ENCODE measurements at regions not wholly inside any gene's neighbourhood (a gene's known extent, or its start where the extent isn't known, plus 50 kb on each side); places are given as distances from the start of the nearest gene placed in this dataset.

DNA sequence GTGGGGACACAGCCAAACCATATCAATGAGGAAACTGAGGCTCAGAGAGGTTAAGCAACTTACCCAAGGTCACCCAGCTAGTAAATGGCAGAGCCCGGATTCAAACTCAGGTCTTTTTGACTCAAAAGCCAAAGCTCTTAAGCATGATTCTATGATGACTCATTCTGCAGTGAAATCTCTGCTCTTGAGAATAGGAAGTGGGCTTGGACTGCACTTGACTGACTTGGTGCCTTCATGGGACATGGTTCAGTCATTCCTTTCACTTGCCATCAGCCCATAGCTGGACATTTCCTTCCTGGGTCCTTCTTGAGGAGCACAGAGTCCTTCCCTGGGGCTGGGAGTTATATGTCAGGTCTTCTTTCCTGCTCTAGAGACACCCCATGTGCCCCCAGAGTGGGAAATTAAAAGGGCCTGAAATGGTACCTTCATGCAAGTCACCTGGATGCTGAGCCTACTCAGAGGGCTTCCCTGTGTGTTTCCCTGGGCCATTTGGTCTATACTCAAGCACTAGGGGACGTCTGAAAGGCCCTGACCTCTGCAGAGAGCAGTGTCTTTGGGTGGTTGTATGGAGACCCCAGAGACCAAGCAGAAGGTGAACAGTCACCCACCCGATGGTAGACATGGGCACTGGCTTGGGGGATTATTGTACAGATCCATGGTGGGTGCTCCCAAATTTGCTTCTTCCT is 62.4 kb upstream of the SDK1 start:
- DNase-seq (ENCODE audit: extremely low spot score, unreplicated experiment): peak; percentile 44
- Mint-ChIP-seq H3K4me3 (ENCODE audit: unreplicated experiment) (no peak overlapping the region), H3K9me3 (ENCODE audit: unreplicated experiment) (peaks cover 10% of the 10 kb centered on the region), H3K4me1 (ENCODE audit: unreplicated experiment) (peaks cover 2% of the 10 kb centered on the region), H3K36me3 (ENCODE audit: unreplicated experiment) (no peaks in the 10 kb centered on the region), H3K27me3 (ENCODE audit: unreplicated experiment) (peaks cover 4% of the 10 kb centered on the region), H3K27ac (ENCODE audit: unreplicated experiment) (no peak overlapping the region)
- TF ChIP-seq, protein P1, sequence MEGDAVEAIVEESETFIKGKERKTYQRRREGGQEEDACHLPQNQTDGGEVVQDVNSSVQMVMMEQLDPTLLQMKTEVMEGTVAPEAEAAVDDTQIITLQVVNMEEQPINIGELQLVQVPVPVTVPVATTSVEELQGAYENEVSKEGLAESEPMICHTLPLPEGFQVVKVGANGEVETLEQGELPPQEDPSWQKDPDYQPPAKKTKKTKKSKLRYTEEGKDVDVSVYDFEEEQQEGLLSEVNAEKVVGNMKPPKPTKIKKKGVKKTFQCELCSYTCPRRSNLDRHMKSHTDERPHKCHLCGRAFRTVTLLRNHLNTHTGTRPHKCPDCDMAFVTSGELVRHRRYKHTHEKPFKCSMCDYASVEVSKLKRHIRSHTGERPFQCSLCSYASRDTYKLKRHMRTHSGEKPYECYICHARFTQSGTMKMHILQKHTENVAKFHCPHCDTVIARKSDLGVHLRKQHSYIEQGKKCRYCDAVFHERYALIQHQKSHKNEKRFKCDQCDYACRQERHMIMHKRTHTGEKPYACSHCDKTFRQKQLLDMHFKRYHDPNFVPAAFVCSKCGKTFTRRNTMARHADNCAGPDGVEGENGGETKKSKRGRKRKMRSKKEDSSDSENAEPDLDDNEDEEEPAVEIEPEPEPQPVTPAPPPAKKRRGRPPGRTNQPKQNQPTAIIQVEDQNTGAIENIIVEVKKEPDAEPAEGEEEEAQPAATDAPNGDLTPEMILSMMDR (IDR thresholded peaks at IDR 0.05): no peak

DNA sequence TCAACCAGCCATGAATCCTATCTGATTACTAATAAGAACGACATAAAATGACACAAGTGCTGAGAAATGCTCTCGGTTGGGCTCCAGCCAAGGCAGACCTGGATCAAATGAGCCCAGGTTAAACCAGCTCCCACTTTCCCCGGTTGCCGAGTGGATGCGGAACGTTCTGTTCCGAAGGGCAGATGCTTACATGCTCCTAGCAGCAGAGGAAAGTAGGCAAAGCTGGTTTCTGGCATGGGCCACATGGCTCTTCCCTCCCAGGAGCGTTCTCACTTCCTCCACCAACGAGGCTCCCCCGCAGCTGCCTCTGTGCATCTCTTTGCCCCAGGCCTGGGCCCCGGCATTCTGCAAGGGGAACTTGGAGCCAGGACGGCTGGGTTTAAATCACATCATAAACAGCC is 61.8 kb upstream of the SDK1 start:
- H3K27ac Mint-ChIP-seq (ENCODE audit: unreplicated experiment): no peak overlapping the region
- peak; percentile 63 for DNase-seq (ENCODE audit: extremely low spot score, unreplicated experiment)

DNA sequence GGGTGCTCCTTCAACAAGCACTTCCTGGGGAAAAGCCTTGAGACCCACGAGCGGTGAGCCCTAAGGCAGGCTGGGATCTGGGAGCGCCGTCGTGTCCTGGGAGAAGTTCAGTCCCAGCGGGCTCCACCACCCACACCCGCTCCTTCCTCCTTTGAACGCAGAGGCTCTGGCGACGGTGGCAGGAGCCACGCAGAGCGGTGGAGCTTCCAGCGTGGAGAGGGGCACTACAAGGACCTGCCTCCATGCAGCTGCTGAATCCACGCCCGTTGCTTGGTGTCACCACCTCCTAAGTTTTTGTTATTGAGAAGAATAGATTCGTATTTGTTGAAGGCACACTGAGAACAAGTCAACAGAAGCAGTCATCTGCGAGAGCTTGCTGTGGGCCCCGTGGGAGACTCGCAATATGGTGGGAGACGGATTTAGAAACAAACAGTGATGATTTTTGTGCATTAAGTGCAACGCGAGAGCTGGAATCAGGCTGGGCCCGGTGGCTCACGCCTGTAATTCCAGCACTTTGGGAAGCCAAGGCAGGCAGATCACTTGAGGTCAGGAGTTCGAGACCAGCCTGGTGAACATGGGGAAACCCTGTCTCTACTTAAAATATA is 60.1 kb upstream of the SDK1 start:
- no peaks in the 10 kb centered on the region for H3K9me3 Mint-ChIP-seq (ENCODE audit: unreplicated experiment)

More for the DNA sequence above, 61.8 kb upstream of the SDK1 start:
- peaks cover 4% of the 10 kb centered on the region for H3K27me3 Mint-ChIP-seq (ENCODE audit: unreplicated experiment)
- H3K4me3 Mint-ChIP-seq (ENCODE audit: unreplicated experiment): no peak overlapping the region
- TF ChIP-seq, protein P1 (IDR thresholded peaks at IDR 0.05): no peak
- no peaks in the 10 kb centered on the region for H3K36me3 Mint-ChIP-seq (ENCODE audit: unreplicated experiment)
- H3K9me3 Mint-ChIP-seq (ENCODE audit: unreplicated experiment): peaks cover 10% of the 10 kb centered on the region
- H3K4me1 Mint-ChIP-seq (ENCODE audit: unreplicated experiment): peaks cover 5% of the 10 kb centered on the region

DNA sequence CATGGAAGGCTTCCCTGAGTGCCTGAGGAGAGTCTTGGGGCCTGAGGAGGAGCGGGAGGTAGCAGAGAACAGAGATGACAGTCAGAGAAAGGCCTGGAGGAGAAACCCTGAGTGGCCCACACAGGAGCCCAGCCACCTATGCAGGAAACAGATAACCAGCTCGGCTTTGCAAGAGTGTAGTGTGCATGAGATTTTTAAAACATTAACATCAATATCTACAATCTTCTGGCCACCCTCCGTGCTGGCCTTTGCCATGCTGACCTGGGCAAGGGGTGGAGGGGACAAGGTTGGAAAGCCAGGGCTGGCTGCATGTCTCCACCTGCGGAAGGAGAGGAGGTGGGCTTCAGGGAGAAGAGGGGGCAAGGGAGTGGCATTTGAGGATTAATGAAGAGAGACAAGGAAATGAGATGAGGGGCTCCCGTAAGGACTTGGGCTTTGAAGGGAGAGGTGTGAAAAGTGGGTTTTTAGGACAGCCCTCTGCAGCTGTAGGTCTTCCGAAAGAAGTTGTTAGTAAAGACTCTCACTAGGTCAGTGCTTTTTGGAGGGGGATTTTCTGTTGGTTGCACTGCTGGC is 59.3 kb upstream of the SDK1 start:
- H3K4me1 Mint-ChIP-seq (ENCODE audit: unreplicated experiment): peaks cover 18% of the 10 kb centered on the region
- no peak overlapping the region for H3K27ac Mint-ChIP-seq (ENCODE audit: unreplicated experiment)
- H3K4me3 Mint-ChIP-seq (ENCODE audit: unreplicated experiment): no peak overlapping the region
- peaks cover 4% of the 10 kb centered on the region for H3K27me3 Mint-ChIP-seq (ENCODE audit: unreplicated experiment)
- H3K9me3 Mint-ChIP-seq (ENCODE audit: unreplicated experiment): peaks cover 5% of the 10 kb centered on the region
- peak; percentile 67 for DNase-seq (ENCODE audit: extremely low spot score, unreplicated experiment)
- no peaks in the 10 kb centered on the region for H3K36me3 Mint-ChIP-seq (ENCODE audit: unreplicated experiment)
- TF ChIP-seq, protein P1 (IDR thresholded peaks at IDR 0.05): no peak

More for the DNA sequence above, 60.1 kb upstream of the SDK1 start:
- Mint-ChIP-seq H3K4me1 (ENCODE audit: unreplicated experiment) (peaks cover 15% of the 10 kb centered on the region), H3K27me3 (ENCODE audit: unreplicated experiment) (peaks cover 4% of the 10 kb centered on the region), H3K27ac (ENCODE audit: unreplicated experiment) (no peak overlapping the region), H3K4me3 (ENCODE audit: unreplicated experiment) (no peak overlapping the region), H3K36me3 (ENCODE audit: unreplicated experiment) (no peaks in the 10 kb centered on the region)
- DNase-seq (ENCODE audit: extremely low spot score, unreplicated experiment): peak; percentile 77
- TF ChIP-seq, protein P1 (IDR thresholded peaks at IDR 0.05): no peak

DNA sequence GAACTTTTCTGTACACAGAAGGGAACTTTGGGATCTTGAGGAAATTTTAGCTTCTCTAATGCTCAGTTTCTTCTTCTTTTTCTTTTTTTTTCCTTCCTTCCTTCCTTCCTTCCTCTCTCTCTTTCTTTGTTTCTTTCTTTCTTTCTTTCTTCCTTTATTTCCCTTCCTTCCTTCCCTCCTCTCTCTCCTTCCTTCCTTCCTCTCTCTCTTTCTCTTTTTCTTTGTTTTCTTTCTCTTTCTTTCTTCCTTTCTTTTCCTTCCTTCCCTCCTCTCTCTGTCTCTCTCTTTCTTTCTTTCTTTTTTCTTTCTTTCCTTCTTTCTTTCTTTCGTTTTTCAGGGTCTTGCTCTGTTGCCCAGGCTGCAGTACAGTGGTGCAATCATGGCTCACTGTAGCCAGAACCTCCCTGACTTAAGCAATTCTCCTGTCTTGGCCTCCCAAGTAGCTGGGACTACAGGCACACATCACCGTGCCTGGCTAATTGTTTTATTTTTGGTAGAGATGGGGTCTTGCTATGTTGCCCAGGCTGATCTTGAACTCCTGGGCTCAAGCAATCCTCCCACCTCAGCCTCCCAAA is 58.6 kb upstream of the SDK1 start:
- H3K27ac Mint-ChIP-seq (ENCODE audit: unreplicated experiment): no peak overlapping the region
- TF ChIP-seq, protein P1 (IDR thresholded peaks at IDR 0.05): no peak
- H3K36me3 Mint-ChIP-seq (ENCODE audit: unreplicated experiment): no peaks in the 10 kb centered on the region

More for the DNA sequence above, 58.6 kb upstream of the SDK1 start:
- Mint-ChIP-seq H3K27me3 (ENCODE audit: unreplicated experiment) (peaks cover 4% of the 10 kb centered on the region), H3K9me3 (ENCODE audit: unreplicated experiment) (peaks cover 10% of the 10 kb centered on the region), H3K4me1 (ENCODE audit: unreplicated experiment) (peaks cover 18% of the 10 kb centered on the region), H3K4me3 (ENCODE audit: unreplicated experiment) (no peak overlapping the region)
- no peak for DNase-seq (ENCODE audit: extremely low spot score, unreplicated experiment)
